H1 (cell line): ENCODE measurements at regions not wholly inside any gene's neighbourhood (a gene's known extent, or its start where the extent isn't known, plus 50 kb on each side); places are given as distances from the start of the nearest gene placed in this dataset.
"Not testable (repeated sequence)": the region's sequence is repeated elsewhere in the genome, so short reads cannot be mapped to it uniquely, and the experiment has no call there.

Experiments
- CTCF ChIA-PET: fragments of 300-600 bp; sonication (Branson Sonifier 250); formaldehyde crosslinking; loops from one replicate; lab custom pipeline; 2021; ENCODE audit not compliant: partially characterized antibody; lab: Charles Lee
- POLR2A ChIA-PET: fragments of 300-600 bp; sonication (Branson Sonifier 250); formaldehyde crosslinking; loops from one replicate; lab custom pipeline; 2021; ENCODE audit warnings: inconsistent platforms; ENCODE audit not compliant: partially characterized antibody; lab: Charles Lee
- DNase-seq, 2 experiments: peaks; one replicate each; pipeline versions ENCODE4 v3.0.0 to v3.0.0-alpha.2; 2010 to 2022; ENCODE audit warnings: low spot score in 2 of 2, low read depth in 1 of 2, mixed read lengths in 1 of 2
- FAIRE-seq: peaks from 2 replicates; lab custom pipeline; 2011; peaks lifted over from hg19 to GRCh38; lab: Jason Lieb, UNC
- H2AFZ ChIP-seq: 2 replicates; pipeline ENCODE4 v1.8.1; 2012; ENCODE audit warnings: low read length, inconsistent platforms
- H2AK5ac ChIP-seq: 2 replicates; pipeline ENCODE4 v1.6.1; 2013; ENCODE audit warnings: low read depth, low read length
- H2BK120ac ChIP-seq: replicated peaks from 2 replicates; pipeline ENCODE3; 2013; ENCODE audit warnings: low read depth, low read length, inconsistent platforms
- H2BK12ac ChIP-seq: 2 replicates; pipeline ENCODE4 v1.6.1; 2013; ENCODE audit warnings: low read depth, low read length
- H2BK15ac ChIP-seq: 2 replicates; pipeline ENCODE4 v1.6.1; 2013; ENCODE audit warnings: low read length
- H2BK20ac ChIP-seq: 2 replicates; pipeline ENCODE4 v1.6.1; 2013; ENCODE audit warnings: low read length
- H2BK5ac ChIP-seq: 2 replicates; pipeline ENCODE4 v1.6.1; 2013; ENCODE audit warnings: low read depth, low read length
- H3K14ac ChIP-seq: 2 replicates; pipeline ENCODE4 v1.6.1; 2013; ENCODE audit warnings: inconsistent platforms; ENCODE audit not compliant: insufficient read length
- H3K18ac ChIP-seq: 2 replicates; pipeline ENCODE4 v1.6.1; 2013; ENCODE audit warnings: low read length; ENCODE audit errors: extremely low read depth
- H3K23ac ChIP-seq: 2 replicates; pipeline ENCODE4 v1.6.1; 2013; ENCODE audit warnings: inconsistent platforms; ENCODE audit not compliant: insufficient read length
- H3K23me2 ChIP-seq: 2 replicates; pipeline ENCODE4 v1.6.1; 2013; ENCODE audit warnings: low read depth, low read length
- H3K27ac ChIP-seq: 2 replicates; pipeline ENCODE4 v1.6.1; 2011; ENCODE audit warnings: low read depth, low read length, inconsistent platforms
- H3K27me3 ChIP-seq, 4 experiments: replicated peaks in 1 of 4; 1 replicate in 1 of 4; 2 replicates in 3 of 4; pipeline versions ENCODE4 v1.6.1 to v1.8.1; 2011 to 2013; ENCODE audit warnings: low read length in 3 of 4, mild to moderate bottlenecking in 3 of 4, inconsistent platforms in 2 of 4, mixed read lengths in 2 of 4, moderate library complexity in 1 of 4; ENCODE audit not compliant: control insufficient read depth in 3 of 4, insufficient read depth in 3 of 4; ENCODE audit errors: extremely low read depth in 1 of 4
- H3K36me3 ChIP-seq, 4 experiments: 2 replicates each; pipeline versions ENCODE4 v1.6.1 to v1.8.1; 2011 to 2013; ENCODE audit warnings: mild to moderate bottlenecking in 4 of 4, low read length in 3 of 4, moderate library complexity in 2 of 4, control low read depth in 1 of 4, inconsistent platforms in 1 of 4; ENCODE audit not compliant: insufficient read depth in 4 of 4, control insufficient read depth in 2 of 4
- H3K4ac ChIP-seq: replicated peaks from 2 replicates; pipeline ENCODE3; 2013; ENCODE audit warnings: low read length, low read depth, mixed read lengths, inconsistent platforms; ENCODE audit not compliant: insufficient read length
- H3K4me1 ChIP-seq, 4 experiments: replicated peaks in 1 of 4; 1 replicate in 1 of 4; 2 replicates in 3 of 4; pipeline versions ENCODE4 v1.6.1 to v1.8.1; 2011 to 2013; ENCODE audit warnings: low read length in 3 of 4, inconsistent platforms in 2 of 4, mixed read lengths in 1 of 4; ENCODE audit not compliant: insufficient read depth in 4 of 4, control insufficient read depth in 3 of 4
- H3K4me2 ChIP-seq, 2 experiments: 2 replicates each; pipeline versions ENCODE4 v1.6.1 to v1.8.1; 2011 to 2013; ENCODE audit warnings: low read depth in 2 of 2, low read length in 2 of 2, control low read depth in 1 of 2, inconsistent platforms in 1 of 2, mild to moderate bottlenecking in 1 of 2; ENCODE audit not compliant: insufficient read depth in 1 of 2
- H3K4me3 ChIP-seq, 4 experiments: fragments of 200-600, 300-600 bp in 1 of 4; sonication (generic), shearing (Covaris generic), sonication (Bioruptor Twin) in 1 of 4; 2 replicates each; pipeline versions ENCODE4 v1.5.1 to v1.8.1; 2011 to 2016; ENCODE audit warnings: low read length in 4 of 4, low read depth in 3 of 4, control low read depth in 2 of 4, inconsistent platforms in 2 of 4, mild to moderate bottlenecking in 2 of 4, mixed read lengths in 1 of 4, moderate library complexity in 1 of 4; ENCODE audit not compliant: insufficient read depth in 2 of 4; ENCODE audit errors: extremely low read depth in 1 of 4
- H3K56ac ChIP-seq: replicated peaks from 2 replicates; pipeline ENCODE3; 2013; ENCODE audit warnings: low read depth, mild to moderate bottlenecking, mixed read lengths, low read length, inconsistent platforms; ENCODE audit not compliant: insufficient read length
- H3K79me1 ChIP-seq: 2 replicates; pipeline ENCODE4 v1.6.1; 2013; ENCODE audit warnings: low read depth, low read length, control low read depth
- H3K79me2 ChIP-seq, 2 experiments: 2 replicates each; pipeline versions ENCODE4 v1.6.1 to v1.8.1; 2012 to 2013; ENCODE audit warnings: low read length in 2 of 2, mild to moderate bottlenecking in 2 of 2, inconsistent platforms in 1 of 2; ENCODE audit not compliant: insufficient read depth in 2 of 2, control insufficient read depth in 1 of 2
- H3K9ac ChIP-seq, 4 experiments: replicated peaks in 1 of 4; 1 replicate in 1 of 4; 2 replicates in 3 of 4; pipeline versions ENCODE4 v1.6.1 to v1.8.1; 2011 to 2013; ENCODE audit warnings: low read depth in 3 of 4, low read length in 3 of 4, control low read depth in 2 of 4, mild to moderate bottlenecking in 2 of 4, moderate library complexity in 2 of 4, inconsistent platforms in 1 of 4; ENCODE audit errors: extremely low read depth in 1 of 4
- H3K9me3 ChIP-seq, 2 experiments: 2 replicates each; pipeline versions ENCODE4 v1.6.1 to v1.8.1; 2012 to 2013; ENCODE audit warnings: mild to moderate bottlenecking in 2 of 2, moderate library complexity in 2 of 2, control low read depth in 1 of 2, inconsistent platforms in 1 of 2, low read depth in 1 of 2, low read length in 1 of 2, mixed read lengths in 1 of 2; ENCODE audit not compliant: insufficient read depth in 2 of 2
- H4K20me1 ChIP-seq, 2 experiments: replicated peaks in 1 of 2; 2 replicates each; pipeline versions ENCODE3 to v1.8.1; 2011 to 2013; ENCODE audit warnings: inconsistent platforms in 2 of 2, low read length in 2 of 2, mild to moderate bottlenecking in 1 of 2; ENCODE audit not compliant: insufficient read depth in 2 of 2, control insufficient read depth in 1 of 2
- H4K5ac ChIP-seq: 2 replicates; pipeline ENCODE4 v1.6.1; 2013; ENCODE audit warnings: low read length, low read depth, mixed read lengths, inconsistent platforms; ENCODE audit not compliant: insufficient read length
- H4K8ac ChIP-seq: 2 replicates; pipeline ENCODE4 v1.8.0; 2013; ENCODE audit warnings: mild to moderate bottlenecking, moderate library complexity, low read length, inconsistent platforms; ENCODE audit not compliant: insufficient read depth; ENCODE audit errors: extremely low read depth
- H4K91ac ChIP-seq: replicated peaks from 2 replicates; pipeline ENCODE3; 2013; ENCODE audit warnings: low read length, mixed read lengths, inconsistent platforms; ENCODE audit not compliant: insufficient read length
- WGBS, 2 experiments: shearing (Covaris generic) in 1 of 2; methylation state at CpG; one replicate each; pipeline versions ENCODE4 v1.1.6 to v1.1.7; 2013 to 2015; ENCODE audit warnings: low lambda C conversion rate in 2 of 2, mixed read lengths in 2 of 2, inconsistent platforms in 1 of 2, low coverage in 1 of 2, missing lambda C conversion rate in 1 of 2; ENCODE audit not compliant: insufficient replicate concordance in 2 of 2, insufficient coverage in 1 of 2, insufficient read length in 1 of 2; ENCODE audit errors: extremely low coverage in 1 of 2, missing lambda C conversion rate in 1 of 2; 5-methylcytosine and 5-hydroxymethylcytosine counted together

- H4K20me1 ChIP-seq, H3K27me3 ChIP-seq, H3K23me2 ChIP-seq, H4K91ac ChIP-seq, H3K4me2 ChIP-seq, H2AK5ac ChIP-seq, H4K8ac ChIP-seq, H3K36me3 ChIP-seq, FAIRE-seq, H3K79me1 ChIP-seq, H2BK120ac ChIP-seq, H3K14ac ChIP-seq, DNase-seq, H2AFZ ChIP-seq, H3K23ac ChIP-seq, H3K56ac ChIP-seq, H3K4me1 ChIP-seq, H2BK5ac ChIP-seq, H3K4ac ChIP-seq, H2BK15ac ChIP-seq, CTCF ChIA-PET, H3K9me3 ChIP-seq, H3K4me3 ChIP-seq, H4K5ac ChIP-seq, H3K79me2 ChIP-seq, H3K9ac ChIP-seq, H2BK20ac ChIP-seq, H2BK12ac ChIP-seq, H3K27ac ChIP-seq, POLR2A ChIA-PET, H3K18ac ChIP-seq: not testable (repeated sequence)
- 93% methylated on average over 1 of the region's 1 CpG; no CpG with 5 or more reads in 1 of the 2 experiments for WGBS, 2 experiments
These were observed 369.9 kb upstream of the NPAP1 start for GRCh38 chr15:24305643-24306042.
